NCI-H345 (cell line): ENCODE measurements at regions not wholly inside any gene's neighbourhood (a gene's known extent, or its start where the extent isn't known, plus 50 kb on each side); places are given as distances from the start of the nearest gene placed in this dataset.
"Not testable (repeated sequence)": the region's sequence is repeated elsewhere in the genome, so short reads cannot be mapped to it uniquely, and the experiment has no call there.

Source experiments
- DNase-seq: peaks from one replicate; lab custom pipeline; 2025; lab: John Stamatoyannopoulos, UW

DNA sequence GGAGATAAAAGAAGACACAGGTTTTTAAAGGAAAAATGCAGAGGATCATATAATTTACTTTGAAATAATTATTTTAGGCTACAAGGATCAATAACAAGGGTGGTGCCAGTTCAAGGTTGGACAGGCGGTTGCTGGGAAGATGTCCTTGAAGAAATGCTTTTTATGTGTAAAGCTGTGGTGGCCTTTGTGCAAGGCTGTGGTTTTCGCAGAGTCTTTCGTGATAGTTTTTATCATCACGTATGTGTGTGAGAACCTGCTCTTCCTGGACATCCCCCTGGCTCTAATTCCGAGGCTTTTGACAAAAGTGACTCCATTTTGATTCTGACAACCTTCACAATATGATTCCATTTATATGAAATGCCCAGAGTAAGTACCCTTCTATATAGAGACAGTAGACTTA, 85.8 kb upstream of the COG2 start:
- DNase-seq = no peak

DNA sequence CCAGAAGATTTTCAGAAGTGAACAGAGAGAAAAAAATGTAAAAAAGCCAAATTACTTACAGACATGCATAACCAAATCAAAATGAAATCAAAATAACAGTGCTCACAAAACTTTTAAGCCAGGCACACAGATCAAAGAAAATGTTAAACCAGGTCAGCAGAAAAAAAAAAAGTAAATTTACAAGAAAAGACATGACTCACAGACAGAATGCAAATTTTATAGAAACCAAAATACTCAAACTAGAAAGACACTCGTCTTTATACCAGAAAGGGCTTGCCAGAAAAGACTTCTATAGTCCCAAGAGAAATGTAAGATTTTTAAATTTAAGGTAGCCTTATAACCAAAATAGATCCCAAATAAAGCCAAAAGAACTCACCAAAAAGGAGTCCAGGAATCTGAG, 86.5 kb upstream of the COG2 start:
- no peak for DNase-seq

DNA sequence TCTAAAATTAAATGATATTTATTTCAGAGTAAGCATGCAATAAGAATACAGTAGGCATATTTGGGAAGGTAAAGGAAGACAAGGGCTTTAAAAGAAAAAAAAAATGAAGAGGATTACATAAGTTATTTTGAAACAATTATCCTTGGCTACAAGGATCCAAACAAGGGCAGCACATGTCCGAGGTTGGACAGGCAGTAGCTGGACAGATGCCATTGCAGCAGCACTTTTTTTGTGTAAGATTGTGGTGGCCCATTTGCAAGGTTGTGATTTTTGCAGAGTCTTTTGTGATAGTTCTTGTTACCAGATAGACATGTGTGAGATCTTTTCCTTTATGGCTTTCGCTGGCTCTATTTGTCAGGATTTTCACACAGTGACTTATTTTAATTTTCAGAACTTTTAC, 89.4 kb upstream of the COG2 start:
- DNase-seq = no peak

DNA sequence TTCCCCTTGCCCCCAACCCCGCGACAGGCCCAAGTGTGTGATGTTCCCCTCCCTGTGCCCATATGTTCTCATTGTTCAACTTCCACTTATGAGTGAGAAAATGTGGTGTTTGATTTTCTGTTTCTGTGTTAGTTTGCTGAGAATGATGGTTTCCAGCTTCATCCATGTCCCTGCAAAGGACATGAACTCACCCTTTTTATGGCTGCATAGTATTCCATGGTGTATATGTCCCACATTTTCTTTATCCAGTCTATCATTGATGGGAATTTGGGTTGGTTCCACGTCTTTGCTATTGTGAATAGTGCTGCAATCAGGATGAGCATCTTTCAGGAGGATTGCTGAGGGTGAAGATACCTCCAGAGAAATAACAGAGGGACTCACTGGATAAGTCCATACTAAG, 91.3 kb upstream of the COG2 start:
- not testable (repeated sequence) for DNase-seq

DNA sequence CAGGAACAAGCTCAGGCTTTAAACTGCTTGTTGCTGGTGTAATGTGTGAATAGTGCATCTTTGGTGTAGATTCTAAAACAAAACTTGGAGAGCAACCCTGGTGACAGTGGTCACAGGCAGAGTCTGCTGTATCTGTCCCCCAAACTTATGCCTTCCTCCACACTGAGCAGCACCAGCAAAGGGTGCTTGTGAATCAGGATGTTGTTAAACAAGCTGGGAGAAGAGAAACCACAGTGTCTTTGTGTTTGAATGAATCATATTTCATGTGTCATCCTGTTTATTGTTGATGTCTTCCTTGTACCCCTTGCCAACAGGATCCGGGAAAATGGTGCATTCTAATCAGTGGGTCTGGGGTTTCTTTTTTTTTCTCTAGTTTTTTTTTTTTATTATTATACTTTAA, 91.9 kb upstream of the COG2 start:
- no peak for DNase-seq

DNA sequence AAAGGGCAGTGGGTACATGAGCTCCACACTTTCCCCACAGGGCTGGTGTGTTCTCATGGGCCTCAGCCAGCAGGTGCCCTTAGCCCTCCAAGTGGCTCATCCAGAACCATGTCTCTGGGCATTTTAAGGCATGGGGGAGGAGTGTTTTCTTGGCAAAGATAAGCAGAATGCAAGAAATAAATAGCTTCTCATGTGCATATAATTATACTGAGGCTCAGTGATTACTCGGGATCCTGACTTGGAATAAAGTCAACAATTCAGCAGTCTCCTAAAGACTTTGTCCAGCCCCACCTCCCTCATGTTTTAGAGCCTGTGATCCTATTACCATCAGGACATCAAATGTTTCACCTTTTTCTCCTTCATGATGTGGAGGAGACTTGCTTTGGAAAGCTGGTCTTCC, 92.7 kb upstream of the COG2 start:
- DNase-seq = no peak

DNA sequence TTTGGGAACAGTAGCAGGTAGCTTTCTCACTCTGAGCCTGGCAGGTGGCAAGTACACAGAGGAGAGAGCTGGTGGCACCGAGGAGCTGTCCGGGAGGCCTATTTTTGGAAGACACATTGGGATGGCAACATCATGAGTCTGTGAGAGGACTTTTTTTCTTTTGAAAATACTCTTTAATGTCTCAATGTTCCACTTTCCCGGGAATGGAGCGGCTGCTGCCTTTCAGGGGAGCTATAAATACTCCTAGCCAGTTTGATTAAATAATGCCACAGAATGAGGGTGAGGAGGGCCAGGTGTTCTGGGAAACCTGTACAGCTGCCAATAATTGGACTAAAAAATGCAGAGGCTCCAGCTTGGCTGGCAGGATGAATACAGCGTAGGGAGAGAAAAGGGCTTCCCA, 93.3 kb upstream of the COG2 start:
- DNase-seq = peak; percentile 79

DNA sequence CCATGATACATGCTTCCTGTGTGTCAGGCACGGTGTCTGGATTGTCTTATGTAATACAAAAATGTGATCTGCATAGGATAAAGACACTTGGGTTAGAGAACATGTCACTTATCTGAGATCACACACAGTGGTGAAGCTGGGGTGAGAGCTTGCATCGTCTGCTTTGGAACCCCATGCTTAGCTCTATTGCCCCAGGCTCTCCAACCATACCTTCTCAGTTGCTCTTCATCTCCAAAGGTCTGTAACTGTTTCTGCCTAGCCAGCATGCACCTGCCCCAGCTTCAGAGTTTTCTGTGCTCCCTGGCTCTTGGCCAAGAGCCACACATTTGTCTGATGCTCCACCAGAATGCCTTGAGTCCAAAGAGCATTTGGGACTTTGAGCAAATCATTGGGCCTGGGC, 93.9 kb upstream of the COG2 start:
- DNase-seq = peak; percentile 73

DNA sequence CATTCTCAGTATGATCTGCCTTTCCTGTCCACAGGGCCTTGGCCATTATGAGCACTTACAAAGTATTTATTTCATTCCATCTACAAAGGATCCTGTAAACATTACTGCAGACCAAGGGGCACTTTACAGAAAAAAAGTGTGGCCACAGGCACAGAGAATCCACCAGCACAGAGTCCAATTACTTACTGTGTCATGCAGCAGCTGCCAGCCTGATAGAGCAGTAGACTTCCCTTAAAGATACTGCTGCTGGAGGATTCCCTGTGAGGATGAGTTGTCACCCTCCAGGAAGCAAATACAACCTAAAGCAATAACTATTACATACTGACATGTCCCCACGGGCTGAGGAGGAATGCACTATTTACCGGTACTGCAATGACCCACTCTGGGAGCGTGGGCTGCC, 97.1 kb upstream of the COG2 start:
- no peak for DNase-seq

DNA sequence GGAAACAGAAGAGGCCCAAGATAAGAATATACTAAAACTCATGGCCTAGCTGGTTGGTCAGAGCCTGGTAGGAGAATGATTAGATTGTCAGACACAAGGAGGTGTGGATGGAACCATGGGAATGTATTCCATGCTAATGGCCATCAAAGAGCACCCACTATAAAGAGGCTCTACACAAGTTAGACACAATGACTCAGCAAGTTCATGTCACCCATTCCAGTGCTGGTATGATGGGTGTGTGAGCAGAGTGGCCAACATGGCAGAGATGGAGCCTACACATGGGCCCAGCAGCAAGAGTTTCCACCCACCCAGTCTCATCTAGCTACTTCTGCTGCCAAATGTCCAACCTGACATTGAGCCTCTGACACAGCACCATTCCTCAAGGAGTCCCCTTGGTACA, 97.5 kb upstream of the COG2 start:
- no peak for DNase-seq

DNA sequence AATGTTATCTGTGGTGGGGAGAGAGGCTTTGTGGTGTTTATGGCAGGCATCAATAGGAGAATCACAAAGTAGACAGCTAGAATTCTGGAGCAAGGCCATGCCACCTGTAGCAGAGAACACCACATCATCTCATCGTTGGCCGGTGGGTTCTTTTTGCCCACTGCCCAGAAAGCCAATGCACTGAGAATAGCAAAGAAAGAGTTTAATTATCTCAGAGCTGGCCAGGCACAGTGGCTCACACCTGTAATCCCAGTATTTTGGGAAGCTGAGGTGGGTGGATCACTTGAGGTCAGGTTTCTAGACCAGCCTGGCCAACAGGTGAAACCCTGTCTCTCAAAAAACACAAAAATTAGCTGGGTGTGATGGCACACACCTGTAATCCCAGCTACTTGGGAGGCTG, 99.2 kb upstream of the COG2 start:
- no peak for DNase-seq

DNA sequence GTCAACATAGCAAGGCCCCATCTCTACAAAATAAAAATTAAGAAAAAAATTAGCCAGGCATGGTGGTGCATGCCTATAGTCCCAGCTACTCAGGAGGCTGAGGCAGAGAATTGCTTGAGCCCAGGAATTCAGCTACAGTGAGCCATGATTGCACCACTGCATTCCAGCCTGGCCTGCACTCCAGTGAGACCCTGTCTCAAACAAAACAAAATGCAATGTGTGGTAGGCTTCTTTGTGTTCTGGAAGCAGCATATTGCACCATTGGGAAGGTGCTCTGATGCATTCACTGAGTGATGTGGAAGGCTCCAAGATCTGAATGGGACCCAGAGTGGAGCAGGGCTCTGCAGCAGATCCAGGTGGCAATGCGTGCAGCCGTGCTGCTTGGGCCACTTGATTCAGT, 99.6 kb upstream of the COG2 start:
- DNase-seq = no peak

DNA sequence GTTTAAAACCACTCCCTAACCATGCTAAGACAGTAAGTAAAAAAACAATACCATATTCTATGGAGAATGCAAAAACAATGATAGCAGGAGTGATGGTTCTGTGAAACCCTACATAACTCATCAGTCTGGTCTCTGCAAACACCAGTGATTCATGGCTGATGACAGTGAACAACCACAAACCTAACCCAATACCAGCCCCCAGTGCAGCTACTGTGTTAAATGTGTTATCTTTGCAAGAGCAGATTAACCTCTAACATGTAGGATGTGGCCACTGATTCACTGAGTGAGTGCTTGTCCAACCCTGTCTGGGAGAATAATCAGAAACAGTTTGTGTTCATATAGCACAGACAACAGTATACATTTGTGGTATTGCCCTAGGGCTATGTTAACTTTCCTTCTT, 100.2 kb upstream of the COG2 start:
- DNase-seq = no peak

DNA sequence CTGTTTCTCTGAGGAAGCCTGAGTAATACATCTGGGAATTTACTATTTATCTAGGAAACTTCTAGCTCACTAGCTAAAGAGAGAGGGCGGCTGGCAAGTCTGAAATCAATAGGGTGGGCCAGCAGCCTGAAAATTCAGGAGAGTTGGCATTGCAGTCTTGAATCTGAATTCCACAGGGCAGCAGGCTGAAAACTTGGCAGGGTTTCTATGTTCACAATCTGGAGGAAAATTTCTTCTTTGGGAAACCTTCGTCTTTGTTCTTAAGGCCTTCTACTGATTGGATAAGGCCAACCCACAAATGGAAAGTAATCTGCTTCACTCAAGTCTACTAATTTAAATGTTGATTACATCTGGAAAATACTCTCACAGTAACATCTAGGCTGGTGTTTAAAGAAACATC, 101.0 kb upstream of the COG2 start:
- DNase-seq = no peak

DNA sequence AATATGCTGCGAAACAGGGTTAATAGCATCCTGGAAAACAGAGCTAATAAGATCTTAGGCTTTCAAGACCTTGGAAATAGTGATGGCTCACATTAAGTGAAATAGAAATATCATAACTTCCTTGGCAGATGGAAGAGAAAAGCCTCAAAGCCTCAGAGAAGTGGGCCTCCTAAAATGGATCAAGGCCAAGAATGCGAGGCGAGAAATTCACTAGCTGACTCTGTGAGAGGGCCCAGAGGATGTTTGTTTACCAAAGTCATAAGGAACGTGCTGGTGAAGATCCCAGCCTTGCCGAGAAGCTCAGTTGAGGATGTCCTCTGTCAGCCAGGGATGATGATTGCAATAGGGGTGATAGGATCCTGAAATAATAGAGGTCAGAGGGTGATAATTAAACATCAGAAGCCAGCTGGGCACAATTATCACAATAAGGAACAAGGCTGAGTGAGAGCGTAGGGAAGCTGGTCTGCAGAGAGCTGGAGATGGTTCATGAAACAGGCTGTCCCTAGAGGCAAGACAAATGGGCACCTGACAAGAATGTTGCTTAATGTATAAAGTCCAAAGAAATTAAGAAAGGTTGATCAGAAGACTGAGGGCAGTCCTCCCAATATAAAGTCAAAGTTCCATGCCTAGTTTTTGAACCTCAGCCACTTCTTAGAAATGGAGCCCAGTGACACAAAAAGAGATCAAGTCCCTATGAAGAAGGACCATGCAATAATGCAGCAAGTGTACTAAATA, 101.7 kb upstream of the COG2 start:
- DNase-seq = no peak

DNA sequence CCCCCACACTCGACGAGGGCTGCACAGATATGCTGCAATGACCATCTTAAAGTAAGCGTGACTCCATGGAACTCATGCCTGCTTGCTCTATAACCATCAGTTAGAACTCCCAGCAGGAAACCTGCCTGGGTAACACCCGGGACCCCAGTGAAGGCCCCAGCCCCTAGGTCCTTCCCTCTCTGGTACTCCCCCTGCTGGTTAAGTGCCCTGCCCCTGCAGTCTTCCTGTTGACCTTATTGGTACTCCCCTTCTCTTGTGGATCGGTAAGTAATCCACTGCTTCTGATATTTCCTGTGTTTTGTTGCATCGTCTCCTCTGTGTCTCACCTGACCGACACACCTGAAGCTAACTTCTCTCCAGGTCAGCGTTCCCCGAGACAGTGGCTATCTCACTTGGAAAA, 104.8 kb upstream of the COG2 start:
- no peak for DNase-seq

DNA sequence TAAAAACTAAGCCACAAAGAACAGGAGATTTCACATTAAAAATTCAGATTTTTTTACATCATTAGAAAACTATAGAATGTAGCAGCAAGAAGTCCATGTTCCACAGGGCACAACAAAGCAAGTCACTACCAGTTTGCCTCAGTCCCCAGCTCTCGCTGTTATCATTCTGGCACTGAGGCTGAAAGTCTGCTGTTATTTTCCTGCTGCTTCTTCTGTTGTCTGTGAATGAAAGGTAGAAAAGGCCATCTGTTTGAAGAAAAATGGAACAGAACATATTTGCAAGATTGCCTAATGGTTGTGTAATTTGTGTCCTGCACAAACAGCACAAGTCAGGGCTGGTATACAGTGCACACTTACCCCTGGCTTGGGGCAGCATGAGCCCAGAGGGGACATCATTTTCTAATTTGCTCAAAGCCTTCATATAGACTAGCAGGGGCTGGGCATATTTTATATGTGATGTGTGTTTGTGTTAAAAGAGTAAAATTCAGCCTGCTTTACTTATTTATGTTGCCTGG, 105.6 kb upstream of the COG2 start:
- no peak for DNase-seq

DNA sequence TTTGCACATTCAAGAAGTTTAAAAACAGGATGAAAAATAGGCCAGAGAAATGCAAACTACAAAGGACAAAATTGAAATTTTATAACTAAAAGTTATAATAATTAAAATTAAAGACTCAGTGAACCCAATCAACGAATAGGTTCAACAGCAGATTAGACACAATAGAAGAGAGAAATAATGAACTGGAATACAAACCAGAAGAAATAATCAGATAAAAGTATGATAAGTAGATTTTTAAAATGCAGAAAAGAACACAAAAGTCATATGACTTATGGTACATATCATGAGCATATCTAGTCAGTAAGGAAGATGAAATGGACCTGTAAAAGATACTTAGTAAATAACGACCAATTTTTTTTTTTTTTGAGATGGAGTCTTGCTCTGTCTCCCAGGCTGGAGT, 108.1 kb upstream of the COG2 start:
- DNase-seq = no peak

DNA sequence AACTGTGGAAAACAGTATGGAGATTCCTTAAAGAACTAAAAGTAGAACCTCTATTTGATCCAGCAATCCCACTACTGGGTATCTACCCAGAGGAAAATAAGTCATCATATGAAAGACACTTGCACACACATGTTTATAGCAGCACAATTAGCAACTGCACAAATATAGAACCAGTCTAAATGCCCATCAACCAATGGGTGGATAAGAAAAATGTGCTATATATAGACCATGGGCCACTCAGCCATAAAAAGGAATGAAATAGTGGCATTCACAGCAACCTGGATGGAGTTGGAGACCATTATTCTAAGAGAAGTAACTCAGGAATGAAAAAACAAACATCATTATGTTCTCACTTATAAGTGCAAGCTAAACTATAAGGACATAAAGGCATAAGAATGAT, 105.0 kb upstream of the PGBD5 start:
- DNase-seq = no peak

DNA sequence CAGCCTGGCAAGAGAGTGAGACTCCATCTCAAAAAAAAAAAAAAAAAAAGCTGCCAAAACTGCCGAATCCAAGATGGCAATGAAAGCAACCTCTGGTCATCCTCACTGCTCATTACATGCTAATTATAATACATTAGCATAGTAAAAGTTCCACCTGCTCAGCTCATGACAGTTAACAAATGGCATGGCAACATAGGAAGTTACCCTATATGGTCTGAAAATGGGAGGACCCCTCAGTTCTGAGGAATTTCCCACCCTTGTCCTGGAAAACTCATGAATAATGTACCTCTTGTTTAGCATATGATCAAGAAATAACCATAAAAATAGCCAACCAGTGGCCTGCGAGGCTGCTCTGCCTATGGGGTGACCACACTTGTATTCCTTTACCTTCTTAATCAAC, 93.1 kb upstream of the PGBD5 start:
- no peak for DNase-seq

DNA sequence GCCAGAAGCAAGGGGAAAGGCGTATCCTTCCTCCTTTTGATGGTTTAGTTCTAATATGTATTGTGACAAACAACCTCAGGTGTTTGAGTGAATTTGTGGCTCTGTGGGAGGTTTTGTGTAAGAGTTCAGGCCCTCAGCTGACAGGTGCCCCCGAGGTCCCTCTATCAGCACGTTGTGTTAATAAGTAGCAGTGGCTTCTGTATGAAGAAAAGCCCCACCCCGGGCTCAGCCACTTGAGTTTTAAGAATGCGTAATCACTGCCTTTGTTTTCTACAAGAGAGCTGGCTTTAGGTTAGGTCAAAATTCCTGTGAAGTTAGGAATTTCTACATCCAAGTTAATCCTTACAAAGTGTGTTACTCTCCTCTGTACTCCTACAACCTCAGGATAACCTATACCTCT, 92.4 kb upstream of the PGBD5 start:
- DNase-seq = no peak

DNA sequence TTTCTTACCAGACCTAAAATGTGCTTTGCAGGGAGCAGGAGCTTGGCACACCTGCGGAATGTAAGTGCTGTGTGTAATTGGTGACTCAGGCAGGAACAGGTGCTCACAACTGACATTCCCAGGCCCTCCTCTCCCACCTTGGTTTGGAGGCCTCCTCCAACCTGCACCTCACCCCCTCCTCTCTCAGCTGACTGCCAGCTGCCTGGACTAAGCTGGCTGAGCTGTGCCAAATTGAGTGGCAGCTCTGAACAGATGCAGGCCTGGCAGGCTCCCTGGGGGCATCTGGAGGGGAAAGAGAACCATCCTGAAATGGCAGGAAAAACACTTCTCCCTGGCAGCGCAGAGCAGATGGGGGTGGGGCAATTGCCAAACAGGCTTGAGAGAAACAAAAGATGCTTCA, 91.7 kb upstream of the PGBD5 start:
- DNase-seq = peak; percentile 85

DNA sequence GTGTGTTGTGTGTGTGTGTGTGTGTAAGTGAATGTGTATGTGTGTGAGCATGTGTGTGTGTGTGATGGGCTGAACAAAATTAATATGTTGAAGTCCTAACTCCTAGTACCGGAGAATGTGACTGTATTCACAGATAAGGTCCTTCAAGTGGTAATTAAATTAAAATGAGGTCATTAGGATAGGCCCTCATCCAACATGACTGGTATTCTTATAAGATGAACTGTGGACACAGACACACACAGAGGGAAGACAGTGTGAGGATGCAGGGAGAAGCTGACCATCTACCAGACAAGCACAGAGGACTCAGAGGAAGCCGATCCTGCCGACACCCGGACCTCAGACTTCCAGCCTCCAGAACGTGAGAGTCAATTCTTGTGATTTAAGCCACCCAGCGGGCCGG, 91.2 kb upstream of the PGBD5 start:
- DNase-seq = no peak

DNA sequence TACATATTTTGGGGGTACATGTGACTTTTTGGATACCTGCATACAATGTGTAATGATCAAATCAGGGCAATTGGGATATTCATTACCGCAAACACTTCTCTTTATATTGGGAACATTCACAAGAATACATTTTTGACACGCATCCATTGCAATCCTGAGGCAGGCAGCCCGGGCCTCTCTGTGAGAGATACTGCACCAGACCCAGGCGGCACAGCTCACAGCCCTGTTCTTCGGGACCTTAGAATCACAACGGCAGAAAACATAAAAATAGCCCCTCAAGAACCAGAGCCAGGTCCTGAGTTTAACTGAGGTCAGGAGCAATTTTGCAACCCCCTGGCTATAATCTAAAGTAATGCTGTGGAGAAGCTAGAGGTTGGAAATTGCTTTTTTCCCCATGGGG, 90.8 kb upstream of the PGBD5 start:
- no peak for DNase-seq
